HG03571 (cell line): ENCODE measurements at regions not wholly inside any gene's neighbourhood (a gene's known extent, or its start where the extent isn't known, plus 50 kb on each side); places are given as distances from the start of the nearest gene placed in this dataset.
"Not testable (repeated sequence)": the region's sequence is repeated elsewhere in the genome, so short reads cannot be mapped to it uniquely, and the experiment has no call there.

Experiments
- ATAC-seq: cut with Tn5 transposase; IDR thresholded peaks from one replicate; pipeline ENCODE4 v1.9.1; 2021; ENCODE audit not compliant: unreplicated experiment

- ATAC-seq = no peak
Observed at GRCh38 chr1:67611846-67612245, 73.2 kb upstream of the GADD45A start.

- ATAC-seq = no peak
Observed at GRCh38 chr1:67612788-67613241, 72.2 kb upstream of the GADD45A start.

- not testable (repeated sequence) for ATAC-seq
Observed at GRCh38 chr1:67613479-67613878, 71.5 kb upstream of the GADD45A start.

- ATAC-seq = no peak
Observed at GRCh38 chr1:67614511-67614934, 70.5 kb upstream of the GADD45A start.

GRCh38 chr1:67615886-67616285, 69.1 kb upstream of the GADD45A start:
- no peak for ATAC-seq

- ATAC-seq = no peak
Observed at GRCh38 chr1:67616394-67616985, 68.5 kb upstream of the GADD45A start.

GRCh38 chr1:67618285-67619018, 66.5 kb upstream of the GADD45A start:
- no peak for ATAC-seq

GRCh38 chr1:67619080-67619479, 65.9 kb upstream of the GADD45A start:
- ATAC-seq = no peak

GRCh38 chr1:67623906-67624305, 61.1 kb upstream of the GADD45A start:
- no peak for ATAC-seq

- no peak for ATAC-seq
Observed at GRCh38 chr1:67624680-67625079, 60.3 kb upstream of the GADD45A start.

- ATAC-seq = no peak
Observed at GRCh38 chr1:67626090-67626860, 58.7 kb upstream of the GADD45A start.

GRCh38 chr1:67626861-67627235, 58.2 kb upstream of the GADD45A start:
- ATAC-seq = no peak

- ATAC-seq = no peak
Observed at GRCh38 chr1:67627336-67627735, 57.7 kb upstream of the GADD45A start.

GRCh38 chr1:67627906-67628305, 57.1 kb upstream of the GADD45A start:
- no peak for ATAC-seq

- no peak for ATAC-seq
Observed at GRCh38 chr1:67629370-67630075, 55.5 kb upstream of the GADD45A start.

- no peak for ATAC-seq
Observed at GRCh38 chr1:67630438-67631045, 54.5 kb upstream of the GADD45A start.

GRCh38 chr1:67632356-67632755, 52.6 kb upstream of the GADD45A start:
- no peak for ATAC-seq

GRCh38 chr1:67632811-67633655, 52.0 kb upstream of the GADD45A start:
- no peak for ATAC-seq

GRCh38 chr1:67634396-67634935, 50.5 kb upstream of the GADD45A start:
- no peak for ATAC-seq
